Prostate gland (tissue), 2 donors: ENCODE measurements at regions not wholly inside any gene's neighbourhood (a gene's known extent, or its start where the extent isn't known, plus 50 kb on each side); places are given as distances from the start of the nearest gene placed in this dataset.

ENCODE experiments used
- POLR2A ChIP-seq: fragments of 450-650 bp; IDR thresholded peaks from one replicate; pipeline ENCODE4 v1.6.1; 2016; ENCODE audit warnings: antibody characterized with exemption, mild to moderate bottlenecking
- TF ChIP-seq, protein P1 (sequence below), 4 experiments: fragments of 200-600 bp in 2 of 4; fragments of 450-650 bp in 2 of 4; sonication (generic) in 2 of 4; IDR thresholded peaks; 1 replicate in 3 of 4; 2 replicates in 1 of 4; pipeline ENCODE4 v1.5.1; 2016 to 2019; ENCODE audit warnings: antibody characterized with exemption in 4 of 4, mild to moderate bottlenecking in 2 of 4, moderate library complexity in 2 of 4

DNA sequence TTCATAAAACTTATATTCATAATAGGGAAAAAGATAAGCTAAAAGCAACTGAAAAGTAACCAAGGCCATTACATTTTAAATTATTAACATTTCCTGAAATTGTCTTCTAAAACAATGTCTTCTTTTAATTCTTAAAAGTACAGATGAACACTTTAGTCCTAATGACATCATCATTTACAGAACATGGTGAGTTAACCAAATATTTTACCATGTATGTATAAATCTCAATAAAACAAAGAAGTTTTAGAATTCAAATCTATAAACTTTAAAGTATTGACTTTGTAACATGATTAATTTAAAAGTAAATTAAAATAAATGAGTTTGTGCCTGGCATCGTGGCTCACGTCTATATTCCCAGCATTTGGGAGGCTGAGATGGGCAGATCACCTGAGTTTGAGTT lies 125.9 kb upstream of the PRSS16 start:
- TF ChIP-seq, protein P1, sequence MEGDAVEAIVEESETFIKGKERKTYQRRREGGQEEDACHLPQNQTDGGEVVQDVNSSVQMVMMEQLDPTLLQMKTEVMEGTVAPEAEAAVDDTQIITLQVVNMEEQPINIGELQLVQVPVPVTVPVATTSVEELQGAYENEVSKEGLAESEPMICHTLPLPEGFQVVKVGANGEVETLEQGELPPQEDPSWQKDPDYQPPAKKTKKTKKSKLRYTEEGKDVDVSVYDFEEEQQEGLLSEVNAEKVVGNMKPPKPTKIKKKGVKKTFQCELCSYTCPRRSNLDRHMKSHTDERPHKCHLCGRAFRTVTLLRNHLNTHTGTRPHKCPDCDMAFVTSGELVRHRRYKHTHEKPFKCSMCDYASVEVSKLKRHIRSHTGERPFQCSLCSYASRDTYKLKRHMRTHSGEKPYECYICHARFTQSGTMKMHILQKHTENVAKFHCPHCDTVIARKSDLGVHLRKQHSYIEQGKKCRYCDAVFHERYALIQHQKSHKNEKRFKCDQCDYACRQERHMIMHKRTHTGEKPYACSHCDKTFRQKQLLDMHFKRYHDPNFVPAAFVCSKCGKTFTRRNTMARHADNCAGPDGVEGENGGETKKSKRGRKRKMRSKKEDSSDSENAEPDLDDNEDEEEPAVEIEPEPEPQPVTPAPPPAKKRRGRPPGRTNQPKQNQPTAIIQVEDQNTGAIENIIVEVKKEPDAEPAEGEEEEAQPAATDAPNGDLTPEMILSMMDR (IDR thresholded peaks at IDR 0.05) = no peak
- no peak for TF ChIP-seq POLR2A
